NCI-H2227 treated with DMSO at 0.1 percent for 48 hours (cell line): ENCODE measurements at regions not wholly inside any gene's neighbourhood (a gene's known extent, or its start where the extent isn't known, plus 50 kb on each side); places are given as distances from the start of the nearest gene placed in this dataset.
"Not testable (repeated sequence)": the region's sequence is repeated elsewhere in the genome, so short reads cannot be mapped to it uniquely, and the experiment has no call there.

Source experiments
- DNase-seq: peaks from one replicate; lab custom pipeline; 2025; lab: John Stamatoyannopoulos, UW

DNA sequence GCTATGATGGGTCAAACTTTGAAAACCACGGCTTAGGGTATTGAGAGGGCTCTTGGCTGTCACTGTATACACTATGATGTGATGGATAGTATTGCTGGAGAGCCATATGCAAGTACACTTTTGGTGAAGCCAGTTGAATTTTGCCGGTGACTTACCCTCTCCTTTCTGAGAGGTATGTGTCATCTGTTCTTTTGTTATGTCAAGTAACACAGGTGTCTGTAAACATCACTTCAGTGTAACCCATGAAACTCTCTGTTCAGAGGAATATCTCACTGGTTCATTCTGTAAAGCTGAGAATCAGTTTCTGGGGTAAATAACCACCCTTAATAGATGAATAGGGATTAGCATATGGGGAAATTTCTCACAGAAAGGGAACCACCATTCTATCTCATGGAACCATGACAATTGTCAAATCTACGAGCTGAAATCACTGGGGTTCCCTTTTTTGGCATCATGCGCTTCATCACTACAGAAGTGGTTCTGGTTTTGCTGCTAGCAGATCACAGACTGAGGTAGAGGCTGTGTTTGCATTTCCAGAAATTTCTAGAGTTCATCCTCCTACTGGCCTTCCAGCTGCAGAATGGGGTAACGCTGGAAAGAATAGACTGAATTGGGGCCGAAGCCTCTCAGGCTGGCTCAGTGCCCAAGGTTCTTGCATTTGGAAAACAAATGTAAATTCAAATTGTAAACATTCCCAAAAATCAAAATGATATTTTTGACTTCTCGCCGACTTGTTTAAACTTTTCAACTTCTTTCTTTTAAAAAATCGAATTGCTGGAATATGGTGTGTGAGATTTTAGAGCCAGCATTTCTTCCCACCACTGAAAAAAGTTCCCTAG lies 83.3 kb upstream of the CREB5 start:
- DNase-seq = no peak

DNA sequence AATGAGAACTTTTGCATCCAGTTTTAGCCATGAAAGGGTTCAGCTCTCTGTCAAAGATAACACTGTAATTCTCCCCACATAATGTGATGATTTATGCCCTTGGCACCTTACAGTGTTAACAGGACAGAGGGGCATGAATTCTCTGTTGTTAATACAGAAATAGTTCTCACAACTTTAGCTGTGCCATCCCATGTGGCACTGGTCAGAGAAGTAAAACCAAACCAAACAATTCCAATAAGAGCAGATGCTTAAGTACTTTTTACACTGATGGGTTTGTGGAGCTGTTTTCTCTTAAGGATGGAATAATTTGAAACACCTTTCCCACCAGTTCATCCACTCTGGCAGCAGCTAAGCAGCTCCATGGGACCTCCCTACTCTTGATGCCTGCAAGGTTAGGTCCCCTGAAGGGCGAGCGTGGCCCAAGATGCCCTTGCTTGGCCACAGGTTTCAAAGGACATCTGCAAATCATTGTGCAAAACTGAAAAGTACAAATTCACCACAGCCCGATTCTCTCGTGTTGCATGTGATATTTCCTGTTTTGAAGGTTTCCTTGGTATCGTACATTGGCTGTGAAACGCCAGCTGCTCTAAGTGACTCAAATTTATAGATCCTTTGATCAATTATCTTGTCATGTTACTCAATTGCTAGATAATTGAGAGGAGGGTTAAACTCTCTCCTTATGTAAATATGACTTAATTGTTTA lies 82.5 kb upstream of the CREB5 start:
- no peak for DNase-seq

DNA sequence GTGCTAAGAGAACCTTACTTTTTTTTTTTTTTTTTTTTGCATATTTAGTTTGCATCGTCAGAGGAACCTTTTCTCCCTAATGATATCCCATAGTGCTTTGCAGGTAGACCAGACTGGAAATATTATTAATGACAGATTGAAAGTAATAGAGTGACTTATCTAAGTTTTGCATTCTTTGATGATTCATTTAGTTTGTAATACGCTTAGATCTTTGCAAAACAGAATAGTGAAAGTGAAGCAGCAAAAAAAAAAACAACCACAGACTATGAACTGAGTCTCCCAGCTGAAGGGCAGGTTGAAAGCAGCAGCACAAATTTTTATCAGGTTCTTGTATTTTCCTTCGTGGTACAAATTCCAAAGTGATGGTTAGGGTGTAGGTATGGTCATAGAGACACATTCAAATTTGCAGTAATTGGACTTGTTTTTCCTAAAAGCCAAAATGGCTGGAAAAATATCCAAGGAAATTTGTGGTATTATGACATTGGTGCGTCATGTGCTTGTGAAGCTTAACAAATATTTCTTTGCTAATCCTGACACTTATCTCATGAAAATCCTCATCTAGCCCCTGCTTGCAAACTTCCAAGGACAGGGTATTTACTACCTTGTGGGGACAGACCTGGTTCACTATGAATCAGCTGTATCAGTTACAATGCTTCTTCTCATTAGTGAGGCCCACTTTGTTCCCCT lies 81.8 kb upstream of the CREB5 start:
- DNase-seq = no peak

DNA sequence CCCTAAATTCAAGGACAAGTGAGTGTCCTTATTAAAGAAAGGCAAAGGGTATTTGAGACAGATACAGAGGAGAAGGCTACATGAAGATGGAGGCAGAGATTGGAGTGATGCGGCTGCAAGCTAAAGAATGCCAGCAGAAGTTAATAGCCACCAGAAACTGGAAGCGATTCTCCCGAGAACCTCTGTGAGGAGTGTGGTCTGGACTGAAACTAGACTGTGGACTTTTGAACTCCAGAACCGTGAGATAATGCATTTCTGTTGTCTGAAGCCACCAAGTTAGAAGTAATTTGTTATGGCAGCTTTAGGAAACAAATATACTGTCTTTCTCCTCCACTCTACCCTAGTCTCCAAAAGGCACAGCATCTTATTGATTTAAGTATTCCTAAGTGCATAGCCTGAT lies 80.3 kb upstream of the CREB5 start:
- DNase-seq = no peak

DNA sequence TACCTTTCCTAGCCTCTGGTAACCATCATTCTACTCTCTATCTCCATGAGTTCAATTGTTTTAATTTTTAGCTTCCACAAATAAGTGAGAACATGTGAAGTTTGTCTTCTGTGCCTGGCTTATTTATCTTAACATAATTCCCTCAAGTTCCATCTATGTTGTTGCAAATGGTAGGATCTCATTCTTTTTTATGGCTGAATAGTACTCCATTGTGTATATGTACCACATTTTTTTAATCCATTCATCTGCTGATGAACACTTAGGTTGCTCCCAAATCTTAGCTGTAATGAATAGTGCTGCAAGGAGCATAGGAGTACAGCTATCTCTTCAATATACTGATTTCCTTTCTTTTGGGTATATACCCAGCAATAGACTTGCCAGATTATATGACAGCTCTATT lies 78.8 kb upstream of the CREB5 start:
- DNase-seq = not testable (repeated sequence)

DNA sequence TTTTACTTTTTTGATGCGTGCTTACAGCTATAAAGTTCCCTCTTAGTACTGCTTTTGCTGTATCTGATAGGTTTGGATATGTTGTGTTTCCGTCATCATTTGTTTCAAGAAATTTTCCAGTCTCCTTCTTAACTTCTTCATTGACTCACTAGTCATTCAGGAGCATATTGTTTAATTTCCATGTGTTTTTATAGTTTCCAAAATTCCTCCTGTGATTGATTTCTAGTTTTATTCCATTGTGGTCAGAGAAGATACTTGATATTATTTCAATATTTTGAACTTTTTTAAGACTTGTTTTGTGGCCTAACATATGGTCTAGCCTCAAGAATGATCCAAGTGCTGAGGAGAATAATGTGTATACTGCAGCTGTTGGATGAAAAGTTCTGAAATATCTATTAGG lies 75.5 kb upstream of the CREB5 start:
- DNase-seq = no peak

DNA sequence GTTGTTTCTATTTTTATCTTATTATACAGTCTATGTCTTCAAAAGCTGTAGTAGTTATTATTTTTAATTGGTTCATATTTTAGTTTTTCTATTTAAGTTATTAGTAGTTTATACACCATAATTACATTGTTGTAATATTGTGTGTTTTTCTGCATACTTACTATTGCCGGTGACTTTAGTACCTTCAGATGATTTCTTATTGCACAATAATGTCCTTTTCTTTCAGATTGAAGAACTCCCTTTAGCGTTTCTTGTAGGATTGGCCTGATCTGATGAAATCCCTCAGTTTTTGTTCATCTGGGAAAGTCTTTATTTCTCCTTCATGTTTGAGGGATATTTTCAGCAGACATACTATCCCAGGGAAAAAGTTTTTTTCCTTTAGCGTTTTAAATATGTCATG lies 74.3 kb upstream of the CREB5 start:
- DNase-seq = no peak

DNA sequence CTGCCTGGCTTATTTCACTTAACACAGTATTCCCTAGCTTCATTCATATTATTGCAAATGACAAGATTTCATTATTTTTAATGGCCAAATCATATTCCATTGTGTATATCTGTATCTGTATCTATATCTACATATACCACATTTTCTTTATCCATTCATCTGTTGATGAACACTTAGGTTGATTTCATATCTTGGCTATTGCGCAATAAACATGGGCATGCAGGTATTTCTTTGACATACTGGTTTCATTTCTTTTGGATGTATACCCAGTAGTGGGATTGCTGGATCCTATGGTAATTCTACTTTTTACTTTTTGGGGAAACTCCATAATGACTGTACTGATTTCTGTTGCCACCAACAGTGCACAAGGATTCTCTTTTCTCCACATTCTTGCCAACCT lies 68.9 kb upstream of the CREB5 start:
- DNase-seq = no peak

DNA sequence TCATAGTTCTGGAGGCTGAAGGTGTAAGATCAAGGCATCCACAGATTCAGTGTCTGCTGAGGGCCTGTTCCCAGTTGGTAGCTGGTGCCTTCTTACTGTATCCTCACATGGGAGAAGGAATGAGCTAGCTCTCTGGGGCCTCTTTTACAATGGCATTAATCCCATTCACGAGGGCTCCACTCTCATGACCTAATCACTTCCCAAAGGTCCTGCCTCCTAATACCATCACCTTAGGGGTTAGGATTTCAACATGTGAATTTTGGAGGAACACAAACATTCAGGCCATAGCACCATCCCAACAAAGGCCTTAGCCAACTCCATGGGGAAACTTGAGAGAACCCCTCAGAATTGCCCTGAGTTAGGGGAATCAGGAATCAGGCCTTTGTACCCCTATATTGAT lies 66.1 kb upstream of the CREB5 start:
- no peak for DNase-seq

DNA sequence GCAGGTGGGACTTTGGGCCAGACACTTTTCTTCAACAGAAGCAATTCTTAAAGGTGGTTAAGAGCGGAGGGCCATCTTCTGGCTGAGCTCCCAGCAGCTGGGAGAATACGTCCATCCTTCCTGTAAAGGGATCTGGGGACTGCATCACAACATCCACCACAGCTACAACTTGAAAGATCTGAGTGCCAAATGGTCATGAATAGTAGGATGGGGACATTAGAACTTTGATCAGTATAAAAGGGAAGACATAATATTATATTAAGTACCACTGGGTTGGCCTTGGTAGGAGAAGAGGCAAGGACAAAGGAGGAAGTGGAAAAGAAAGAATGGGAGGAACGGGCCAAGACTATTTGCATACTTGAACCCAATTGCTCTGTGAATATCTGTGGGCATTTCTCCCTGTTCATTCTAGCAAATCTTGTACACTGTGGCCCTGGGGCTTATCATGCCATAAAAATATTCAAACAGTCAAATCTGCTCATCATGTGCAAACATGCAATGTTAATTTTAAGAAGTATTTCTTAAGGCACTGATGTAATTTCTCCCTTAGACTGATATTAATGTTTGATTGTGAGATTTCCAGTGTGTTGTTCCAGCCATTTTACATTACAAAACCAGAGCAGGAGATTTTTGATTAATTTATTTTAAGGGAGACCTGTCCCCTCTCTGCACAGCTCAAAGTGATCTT lies 65.5 kb upstream of the CREB5 start:
- DNase-seq = no peak

DNA sequence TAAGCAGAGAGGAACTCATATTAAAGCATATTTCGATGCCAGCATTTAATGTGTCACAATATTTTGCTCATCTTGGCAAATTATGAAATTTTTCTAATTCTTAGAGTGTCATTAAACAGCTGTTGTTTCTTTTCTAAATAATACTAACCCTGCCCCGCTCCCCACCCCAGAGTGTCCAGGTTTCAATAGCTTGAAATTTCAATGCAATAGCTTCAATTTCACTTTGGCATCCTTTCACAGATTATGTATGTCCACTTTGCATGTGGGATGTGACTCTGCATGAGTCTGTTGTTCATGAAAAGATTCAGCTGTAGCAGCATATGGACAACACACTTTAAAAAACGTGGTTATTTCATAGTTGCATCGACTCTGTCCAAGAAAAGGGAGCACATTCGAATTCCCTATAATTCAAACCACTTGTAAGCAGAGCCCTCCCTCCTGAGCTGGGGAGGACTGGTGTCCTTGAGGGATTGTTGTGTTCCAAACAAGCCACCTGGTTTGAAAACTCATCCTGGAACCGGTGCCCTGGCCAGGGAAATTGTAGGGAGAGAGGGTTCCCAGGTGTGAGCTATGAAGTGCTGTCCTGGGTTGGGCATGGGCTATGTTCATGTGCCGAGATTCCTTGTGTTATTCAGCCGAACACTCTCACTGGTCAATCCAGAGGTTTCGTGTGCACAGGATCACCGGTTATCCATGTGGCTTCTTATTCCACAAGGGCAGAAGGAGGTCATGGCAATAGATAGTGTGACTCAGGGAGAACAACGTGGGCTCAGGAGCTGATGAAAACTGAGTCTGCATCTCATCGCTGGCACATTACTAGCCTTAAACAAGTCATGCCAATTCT lies 64.6 kb upstream of the CREB5 start:
- DNase-seq = no peak

DNA sequence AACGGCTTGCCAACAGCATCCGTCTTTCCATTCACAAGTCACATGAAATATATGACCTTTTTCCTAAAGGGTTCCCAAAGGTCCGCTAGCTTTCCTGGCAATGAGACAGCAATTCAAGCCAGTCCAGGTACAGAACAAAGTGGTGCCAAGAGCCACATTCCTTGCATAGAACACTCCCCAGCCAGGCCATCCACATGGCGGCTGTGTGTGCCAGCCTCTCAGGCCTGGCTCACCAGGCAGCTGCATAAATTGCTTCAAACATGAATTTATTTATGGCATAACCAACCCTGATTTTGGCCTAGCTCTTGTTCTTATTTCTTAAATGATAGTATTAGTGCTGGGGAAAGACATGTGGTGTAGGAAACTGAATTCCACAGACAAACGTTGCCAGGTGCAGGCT lies 63.7 kb upstream of the CREB5 start:
- no peak for DNase-seq

DNA sequence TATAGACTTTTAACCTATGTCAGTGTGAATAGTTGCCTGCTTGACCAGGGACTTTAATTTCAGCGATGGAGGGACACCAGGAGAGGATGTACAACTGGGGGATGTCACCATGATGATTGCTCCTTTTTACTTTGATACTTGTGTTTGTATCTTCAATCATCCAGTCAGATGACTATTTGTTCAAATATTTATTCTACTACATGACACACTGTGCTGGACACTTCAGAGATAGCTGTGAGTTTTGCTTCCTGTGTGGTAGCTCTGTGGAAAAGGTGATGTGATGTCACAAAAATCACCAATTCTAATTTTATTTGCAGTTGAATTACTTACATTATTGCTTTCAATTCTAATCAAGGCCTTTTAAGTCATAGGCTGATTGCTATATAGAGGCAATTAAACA lies 62.7 kb upstream of the CREB5 start:
- no peak for DNase-seq

DNA sequence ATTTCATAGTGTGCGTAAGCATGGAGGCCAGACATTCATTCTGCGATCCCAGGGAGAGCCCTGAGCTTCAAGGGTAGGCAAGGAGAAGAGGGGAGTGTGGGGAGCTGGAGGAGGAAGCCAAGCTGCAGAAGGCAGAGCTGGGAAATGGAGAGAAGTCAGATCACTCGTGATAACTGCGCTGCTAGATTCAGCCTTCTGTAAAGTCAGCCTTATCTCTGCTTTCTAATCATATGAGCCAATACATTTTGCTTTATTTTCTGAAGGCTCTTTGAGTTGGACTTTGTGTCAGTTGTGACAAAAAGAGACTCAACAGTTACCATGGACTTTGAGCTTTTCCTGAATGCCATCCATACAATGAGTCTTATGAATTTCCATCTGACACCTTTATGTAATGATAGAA lies 61.7 kb upstream of the CREB5 start:
- DNase-seq = no peak

DNA sequence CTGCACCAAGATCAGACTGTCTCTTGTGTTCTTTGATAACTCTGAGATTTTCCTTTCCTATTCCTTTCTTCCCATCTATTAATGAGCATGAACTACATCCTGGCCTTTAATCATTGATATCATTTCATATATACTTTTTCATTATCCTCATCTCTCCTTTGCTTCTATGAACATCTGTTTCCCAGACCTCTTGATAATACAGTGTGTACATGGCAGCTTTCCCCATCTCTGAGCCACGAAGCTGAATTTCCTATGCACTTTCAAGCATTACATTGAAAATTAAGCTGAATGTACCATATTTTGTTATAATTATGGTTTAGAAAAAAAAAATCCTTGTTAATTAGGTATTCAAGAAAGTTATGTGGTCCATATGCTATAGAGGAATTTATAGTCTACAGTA lies 60.9 kb upstream of the CREB5 start:
- DNase-seq = no peak

DNA sequence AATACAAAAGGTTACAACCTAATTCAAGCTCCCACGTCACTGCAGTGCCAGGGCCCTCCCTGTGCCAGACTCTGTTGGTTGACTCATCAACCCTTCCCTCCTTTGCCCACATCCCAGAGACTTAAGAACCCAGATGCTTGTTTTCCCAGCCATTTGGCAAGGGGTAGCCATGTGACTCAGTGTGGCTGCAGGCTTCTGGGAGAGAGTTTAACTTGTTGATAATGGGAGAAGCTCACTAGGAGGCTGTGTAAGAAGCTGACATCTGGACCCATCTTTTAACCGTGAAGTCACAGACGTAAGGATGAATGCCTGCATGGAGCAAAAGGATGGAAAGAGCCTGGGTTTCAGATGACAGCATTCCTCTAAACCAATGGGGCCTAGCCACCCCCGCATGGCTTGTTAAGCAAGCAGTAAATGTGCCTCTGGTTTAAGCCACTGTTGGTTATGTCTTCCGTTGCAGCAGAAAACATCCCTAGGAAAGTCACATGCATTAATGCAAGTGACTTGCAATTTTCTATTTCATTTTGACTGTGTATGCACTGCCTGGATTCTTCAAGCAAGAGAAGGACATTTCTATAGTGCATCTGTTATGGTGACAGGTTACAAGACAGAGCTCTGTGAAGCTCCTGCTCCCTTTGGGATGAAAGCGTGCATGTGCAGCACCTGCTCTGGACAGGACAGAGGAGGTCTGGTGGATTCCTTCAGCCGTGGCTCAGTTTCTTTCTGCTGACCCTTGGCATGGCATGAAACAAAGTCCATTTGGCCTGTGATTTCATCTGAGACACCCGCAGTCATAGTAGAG lies 57.5 kb upstream of the CREB5 start:
- DNase-seq = no peak

DNA sequence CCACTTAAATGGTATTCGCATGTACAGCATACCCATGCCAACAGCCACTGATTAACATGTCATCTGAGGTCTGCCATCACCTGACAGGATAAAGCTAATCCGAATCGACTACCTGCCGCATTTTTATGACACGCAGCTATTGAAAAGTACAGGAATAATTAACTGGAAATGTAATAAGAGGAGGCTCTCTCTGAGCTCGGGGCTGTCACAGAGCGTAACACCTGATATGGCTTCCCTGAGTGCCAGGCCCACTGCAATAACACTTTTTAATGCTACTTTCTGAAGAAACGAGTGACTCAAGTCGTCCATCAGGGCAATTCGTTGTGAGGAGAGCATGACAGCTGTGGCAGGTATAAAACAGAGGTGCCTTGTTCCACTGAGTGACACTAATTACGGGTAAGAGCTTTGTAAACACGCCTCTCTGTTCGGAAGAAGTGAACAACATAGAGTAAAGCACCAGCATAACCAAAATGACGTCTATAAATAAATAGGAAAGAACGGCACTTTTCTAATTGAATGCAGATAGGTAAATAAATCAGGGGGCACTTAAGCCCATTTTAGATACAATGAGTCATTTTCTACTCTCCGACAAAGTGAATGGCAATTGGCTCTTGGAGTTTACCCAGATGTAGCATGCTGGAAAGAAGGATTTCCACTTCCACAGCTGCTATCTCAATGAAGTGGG lies 56.5 kb upstream of the CREB5 start:
- peak; percentile 35 for DNase-seq

DNA sequence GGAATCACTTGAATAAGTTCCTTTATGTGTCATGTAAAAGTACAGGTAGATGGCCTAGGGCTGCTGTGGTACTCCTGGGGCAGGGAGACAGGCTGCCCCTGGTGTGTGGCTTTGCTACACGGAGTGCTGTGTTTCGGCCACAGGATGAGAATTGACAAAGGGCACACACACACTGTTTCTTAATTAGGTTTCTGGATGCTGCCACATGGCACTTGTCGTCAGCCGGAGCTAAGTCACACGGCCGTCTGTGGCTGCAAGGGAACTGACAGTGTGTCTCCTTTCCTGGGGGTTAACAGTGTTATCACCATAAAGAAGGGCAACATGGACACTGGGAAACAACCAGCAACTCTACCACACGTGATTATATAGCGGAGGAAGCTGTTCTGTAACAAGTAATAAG lies 55.7 kb upstream of the CREB5 start:
- no peak for DNase-seq

DNA sequence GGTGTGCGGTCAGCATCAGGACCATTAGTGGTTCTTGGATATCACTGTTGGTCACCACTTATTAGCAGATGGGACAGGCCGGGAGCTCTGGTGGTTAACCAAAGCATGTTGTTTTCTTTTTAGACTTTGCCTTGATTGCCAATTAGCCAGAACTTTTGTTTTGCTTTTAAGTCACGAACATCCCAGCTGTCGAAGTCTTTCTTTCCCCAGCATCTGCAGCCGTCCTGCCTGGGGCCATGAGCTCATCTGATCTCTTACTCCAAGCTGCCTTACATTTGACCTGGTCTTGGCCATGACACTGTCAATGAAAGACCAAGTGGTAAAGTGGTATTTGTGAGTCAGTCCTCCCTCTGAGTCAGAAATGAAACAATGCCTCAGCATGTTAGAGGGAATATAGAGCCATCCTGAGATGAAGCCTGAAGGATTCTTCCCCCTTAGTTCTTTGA lies 53.9 kb upstream of the CREB5 start:
- DNase-seq = no peak

DNA sequence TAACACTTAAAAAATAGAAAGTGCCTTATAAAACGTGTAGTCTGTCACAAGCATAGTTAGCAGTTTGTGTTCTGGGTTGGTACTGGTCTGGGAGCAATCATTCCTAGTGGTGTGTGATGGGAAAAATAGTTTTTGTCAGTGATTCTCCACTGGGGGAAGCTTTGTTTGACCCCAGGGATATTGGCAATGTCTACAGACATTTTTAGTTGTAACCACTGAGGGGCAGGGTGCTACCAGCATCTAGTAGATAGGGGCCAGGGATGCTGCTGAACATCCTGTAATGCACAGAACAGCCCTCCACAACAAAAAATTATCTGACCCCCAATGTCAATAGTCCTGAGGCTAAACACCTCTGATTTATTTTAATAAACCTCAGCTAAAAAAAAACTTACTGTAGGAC lies 51.6 kb upstream of the CREB5 start:
- no peak for DNase-seq
